ENCODE measurements at regions not wholly inside any gene's neighbourhood (a gene's known extent, or its start where the extent isn't known, plus 50 kb on each side); places are given as distances from the start of the nearest gene placed in this dataset.

- peaks cover 36 to 55% (median 52%) of the 10 kb centered on the region in 4 donors for H3K4me1 ChIP-seq
- 67 to 82% methylated on average over 2 of the region's 2 CpGs for WGBS, 2 donors
- H3K4me3 ChIP-seq, result no peak overlapping the region
- no peaks in the 10 kb centered on the region for H3K36me3 ChIP-seq
- ATAC-seq (ENCODE audit: low FRiP score in 2 of 2) (no peak), DNase-seq (peak in 1 of 2 donors; percentile 28)
- no peaks in the 10 kb centered on the region for H3K9me3 ChIP-seq
- no peaks in the 10 kb centered on the region for H3K27me3 ChIP-seq
- H3K27ac ChIP-seq, result peak overlapping the region in 2 of 4 donors; percentile 78 to 80
- no peak for TF ChIP-seq CTCF (IDR thresholded peaks at IDR 0.05)
- no peak for TF ChIP-seq POLR2A (IDR thresholded peaks at IDR 0.05)
- no peak for TF ChIP-seq POLR2AphosphoS5 (IDR thresholded peaks at IDR 0.05)
- TF ChIP-seq EP300 (IDR thresholded peaks at IDR 0.05), result no peak
Measured at GRCh38 chr12:92034083-92034482, 111.6 kb downstream of the BTG1 start.

- DNase-seq (no peak), ATAC-seq (ENCODE audit: low FRiP score in 2 of 2) (no peak)
- Histone ChIP-seq H3K27me3 (no peaks in the 10 kb centered on the region), H3K36me3 (no peaks in the 10 kb centered on the region), H3K27ac (peak overlapping the region in 3 of 4 donors; percentile 75 to 80 (median 78)), H3K4me1 (peaks cover 40 to 57% (median 53%) of the 10 kb centered on the region in 4 donors), H3K9me3 (no peaks in the 10 kb centered on the region), H3K4me3 (no peak overlapping the region)
- 78 to 80% methylated on average over 3 of the region's 3 CpGs for WGBS, 2 donors
- no peak for TF ChIP-seq POLR2A (IDR thresholded peaks at IDR 0.05)
- TF ChIP-seq EP300 (IDR thresholded peaks at IDR 0.05), result no peak
- no peak for TF ChIP-seq CTCF (IDR thresholded peaks at IDR 0.05)
- no peak for TF ChIP-seq POLR2AphosphoS5 (IDR thresholded peaks at IDR 0.05)
Measured at GRCh38 chr12:92032965-92033364, 112.7 kb downstream of the BTG1 start.

- no peaks in the 10 kb centered on the region for H3K9me3 ChIP-seq
- H3K27me3 ChIP-seq, result no peaks in the 10 kb centered on the region
- H3K4me3 ChIP-seq, result no peak overlapping the region
- no peak for TF ChIP-seq POLR2A (IDR thresholded peaks at IDR 0.05)
- no peak for TF ChIP-seq POLR2AphosphoS5 (IDR thresholded peaks at IDR 0.05)
- TF ChIP-seq EP300 (IDR thresholded peaks at IDR 0.05), result no peak
- no peak for TF ChIP-seq CTCF (IDR thresholded peaks at IDR 0.05)
- ATAC-seq (ENCODE audit: low FRiP score in 2 of 2), result no peak
- DNase-seq, result no peak
- peaks cover 43 to 58% (median 54%) of the 10 kb centered on the region in 4 donors for H3K4me1 ChIP-seq
- peak overlapping the region; percentile 44 to 80 (median 76) for H3K27ac ChIP-seq
- H3K36me3 ChIP-seq, result no peaks in the 10 kb centered on the region
- 61 to 74% methylated on average over 1 of the region's 1 CpG for WGBS, 2 donors
Measured at GRCh38 chr12:92032101-92032500, 113.5 kb downstream of the BTG1 start.

- no peak for TF ChIP-seq CTCF (IDR thresholded peaks at IDR 0.05)
- TF ChIP-seq POLR2A (IDR thresholded peaks at IDR 0.05), result peak in 2 of 4 donors; percentile 29 to 65
- TF ChIP-seq POLR2AphosphoS5 (IDR thresholded peaks at IDR 0.05), result peak; percentile 88 to 91
- peak; percentile 73 to 99 (median 96) for TF ChIP-seq EP300 (IDR thresholded peaks at IDR 0.05)
- Histone ChIP-seq H3K9me3 (no peaks in the 10 kb centered on the region), H3K36me3 (no peaks in the 10 kb centered on the region), H3K4me1 (peaks cover 38 to 53% (median 50%) of the 10 kb centered on the region in 4 donors), H3K27ac (peak overlapping the region; percentile 64 to 80 (median 76)), H3K27me3 (no peaks in the 10 kb centered on the region), H3K4me3 (no peak overlapping the region)
- DNase-seq, result peak in 1 of 2 donors; percentile 70
- peak; percentile 81 to 89 for ATAC-seq (ENCODE audit: low FRiP score in 2 of 2)
- 5 to 15% methylated on average over 3 of the region's 3 CpGs for WGBS, 2 donors
Measured at GRCh38 chr12:92030618-92031017, 115.0 kb downstream of the BTG1 start.
